ENCODE measurements at regions not wholly inside any gene's neighbourhood (a gene's known extent, or its start where the extent isn't known, plus 50 kb on each side); places are given as distances from the start of the nearest gene placed in this dataset.
"Not testable (repeated sequence)": the region's sequence is repeated elsewhere in the genome, so short reads cannot be mapped to it uniquely, and the experiment has no call there.

DNA sequence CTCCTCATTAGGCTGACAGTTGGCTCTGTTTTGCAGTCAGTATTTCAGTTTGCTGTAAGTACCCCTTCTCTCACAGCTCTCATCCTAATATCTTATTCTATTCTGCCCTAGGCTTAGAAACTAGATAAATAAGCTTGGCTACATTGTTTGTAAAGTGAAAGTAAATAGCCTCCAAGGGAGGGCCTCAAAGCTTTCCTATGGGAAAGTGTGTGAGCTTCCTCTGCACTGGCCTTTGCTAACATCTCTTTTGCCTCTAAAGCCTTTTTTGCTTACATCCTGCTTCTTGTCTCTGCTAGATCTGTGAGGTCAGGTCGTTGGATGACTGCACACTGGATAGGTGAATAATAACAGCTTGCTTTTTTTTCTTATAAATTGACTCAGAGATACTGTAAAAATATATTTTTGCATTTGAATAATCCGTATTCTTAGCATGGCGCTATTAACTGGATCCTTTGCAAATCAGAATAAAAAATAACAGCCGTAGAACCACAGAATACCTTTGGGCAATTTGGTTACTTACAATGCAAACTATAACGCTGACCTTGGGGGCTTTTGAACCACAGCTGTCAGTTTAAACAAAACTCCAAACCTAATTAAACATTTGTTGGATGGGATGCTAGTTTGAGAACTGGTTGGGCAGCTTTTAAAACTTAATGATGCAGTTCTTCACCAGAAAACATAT, 55.1 kb downstream of the TTC6 start:
- DNase-seq (ENCODE audit: low spot score): no peak

DNA sequence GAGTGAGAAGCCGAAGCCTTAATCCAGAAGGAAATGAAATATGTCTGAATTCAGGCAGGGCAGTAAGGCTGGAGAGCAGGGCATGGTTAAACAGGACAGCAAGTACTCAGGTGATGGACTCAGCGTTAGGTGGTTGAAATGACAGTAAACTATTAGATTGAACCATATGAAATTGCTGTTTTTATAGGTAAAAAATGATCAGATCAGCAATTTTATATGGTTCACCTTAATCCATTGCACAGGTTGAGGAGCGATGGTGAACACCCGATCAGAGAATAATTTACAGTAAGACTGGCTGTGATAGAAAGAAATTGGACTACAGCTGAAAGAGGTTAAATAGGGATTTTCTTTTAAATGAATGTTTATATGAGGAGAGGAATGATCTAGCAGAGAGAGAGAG, 56.6 kb downstream of the TTC6 start:
- no peak for DNase-seq (ENCODE audit: low spot score)

DNA sequence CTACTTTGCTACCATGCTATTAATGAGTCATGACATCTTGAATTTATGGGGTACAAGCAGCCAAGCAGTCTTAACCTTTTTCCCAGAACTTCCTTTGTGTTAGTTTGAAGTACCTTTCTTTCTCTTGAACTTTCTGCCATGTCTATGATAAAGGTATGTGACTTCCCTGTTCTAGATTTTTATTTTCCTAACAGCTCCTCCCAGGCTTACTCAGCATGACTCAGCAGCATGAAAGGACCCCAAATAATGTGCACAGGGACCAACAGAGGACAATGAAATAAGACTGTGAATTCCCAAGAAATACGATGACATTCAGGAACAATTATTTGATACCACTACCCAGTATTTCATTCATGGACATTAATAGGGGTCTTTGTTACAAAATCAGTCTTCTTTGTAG, 60.0 kb downstream of the TTC6 start:
- DNase-seq (ENCODE audit: low spot score): no peak

DNA sequence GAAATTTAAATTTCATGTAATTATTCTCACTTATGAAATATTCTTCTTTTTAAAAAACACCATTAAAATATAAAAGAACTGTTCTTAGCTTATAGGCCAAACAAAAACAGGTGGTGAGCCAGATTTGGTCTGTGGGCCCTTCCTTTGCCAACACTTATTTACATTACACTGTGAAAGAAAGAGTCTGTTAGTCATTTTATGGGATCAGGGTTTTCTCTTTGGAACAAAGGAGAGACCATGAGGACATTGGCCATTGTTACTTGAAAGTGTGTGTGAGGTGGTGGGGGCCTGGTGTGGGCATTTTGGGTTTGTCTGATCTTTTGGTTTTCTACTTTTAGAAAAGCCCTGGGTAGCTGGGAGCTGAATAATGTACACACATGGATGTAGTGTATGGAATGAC, 62.7 kb downstream of the TTC6 start:
- no peak for DNase-seq (ENCODE audit: low spot score)

DNA sequence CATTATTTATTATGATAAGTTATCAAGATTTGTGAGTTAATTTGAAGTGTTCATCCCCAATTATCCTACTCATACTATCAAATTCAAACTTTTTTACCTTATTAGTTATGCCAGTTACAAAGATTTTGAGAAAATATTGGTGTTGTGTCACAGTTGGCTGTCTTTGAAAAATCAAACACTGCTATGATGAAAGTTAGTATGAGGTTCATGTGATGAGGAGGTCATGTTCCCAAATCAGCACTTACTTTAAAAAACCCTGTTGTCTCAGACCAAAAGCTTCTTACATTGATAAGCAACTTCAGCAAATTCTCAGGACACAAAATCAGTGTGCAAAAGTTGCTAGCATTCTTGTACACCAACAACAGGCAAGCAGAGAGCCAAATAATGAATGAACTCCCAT, 68.1 kb downstream of the TTC6 start:
- DNase-seq (ENCODE audit: low spot score): no peak

DNA sequence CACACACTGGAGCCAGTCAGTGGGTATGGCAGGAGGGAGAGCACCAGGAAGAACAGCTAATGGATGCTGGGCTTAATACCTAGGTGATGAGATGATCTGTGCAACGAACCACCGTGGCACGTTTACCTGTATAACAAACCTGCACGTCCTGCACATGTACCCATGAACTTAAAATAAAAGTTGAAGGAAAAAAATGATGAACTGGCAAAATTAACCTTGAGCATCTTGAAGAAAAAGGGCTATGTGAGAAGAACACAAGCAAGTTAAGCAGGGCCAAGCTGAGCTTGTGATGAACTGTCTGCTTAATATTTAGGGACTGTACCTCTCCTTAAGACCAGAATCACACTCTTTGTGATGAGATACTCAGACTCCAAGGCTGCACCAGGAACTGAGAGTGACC, 70.0 kb downstream of the TTC6 start:
- DNase-seq (ENCODE audit: low spot score): no peak

DNA sequence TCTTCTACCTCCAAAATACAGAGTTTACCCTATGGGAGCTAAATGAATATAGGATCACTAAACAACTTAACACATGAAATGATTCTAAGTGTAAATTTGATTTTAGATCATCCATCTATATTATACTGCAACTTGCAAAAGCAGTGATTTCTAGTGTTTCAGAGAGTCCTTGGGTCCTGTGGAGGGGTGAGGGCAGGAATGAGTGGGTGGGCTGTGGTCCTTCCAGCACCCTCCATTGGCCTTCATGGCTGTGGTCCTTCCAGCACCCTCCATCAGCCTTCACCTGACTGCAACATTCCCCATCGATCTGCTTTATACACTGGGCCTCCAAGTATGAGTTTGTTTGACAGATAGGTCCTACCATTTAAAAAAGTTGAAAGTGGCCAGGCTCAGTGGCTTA, 70.5 kb downstream of the TTC6 start:
- DNase-seq (ENCODE audit: low spot score): no peak

GRCh38 chr14:37668646-37669045, 73.2 kb downstream of the TTC6 start:
- DNase-seq (ENCODE audit: low spot score): no peak

DNA sequence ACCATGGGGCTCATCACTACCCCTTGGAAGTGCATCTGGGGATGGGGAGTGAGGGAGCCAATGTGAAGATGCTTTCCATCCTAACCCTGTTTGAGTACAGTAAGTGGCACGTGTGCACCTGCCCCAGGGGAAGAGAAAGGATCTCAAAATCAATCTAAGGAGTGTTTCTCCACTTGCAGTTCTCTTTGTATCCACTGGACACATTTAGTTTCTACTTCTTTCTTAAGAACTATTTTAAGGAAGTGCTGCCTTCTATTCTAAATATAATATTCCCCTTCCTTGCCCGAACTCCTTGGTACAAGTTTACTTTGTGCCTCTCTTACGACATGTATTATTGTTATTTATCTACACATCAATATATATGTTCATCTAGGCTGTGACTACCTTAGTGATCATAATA, 73.8 kb downstream of the TTC6 start:
- DNase-seq (ENCODE audit: low spot score): no peak

DNA sequence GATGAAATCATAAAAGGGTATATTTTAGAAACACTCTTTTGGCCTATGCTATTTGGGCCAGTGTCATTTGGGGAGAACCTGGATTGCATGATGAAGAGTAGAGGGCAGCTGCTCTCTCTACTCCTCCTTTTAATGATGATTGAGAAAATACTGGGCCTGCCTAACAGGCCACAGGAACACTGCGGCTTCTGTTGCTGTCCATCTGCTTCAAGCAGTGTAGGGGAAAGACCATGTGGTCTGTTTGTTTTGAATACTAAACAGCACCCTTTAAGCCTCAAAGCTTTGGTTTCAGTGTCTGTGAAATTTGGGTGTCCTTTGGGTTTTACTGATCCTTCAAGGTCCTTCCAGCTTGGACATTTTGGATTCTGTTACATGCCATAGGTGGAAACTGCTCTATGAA, 78.0 kb downstream of the TTC6 start:
- no peak for DNase-seq (ENCODE audit: low spot score)

GRCh38 chr14:37678916-37679315, 83.5 kb downstream of the TTC6 start:
- no peak for DNase-seq (ENCODE audit: low spot score)

GRCh38 chr14:37681486-37681885, 86.1 kb downstream of the TTC6 start:
- DNase-seq (ENCODE audit: low spot score): no peak

DNA sequence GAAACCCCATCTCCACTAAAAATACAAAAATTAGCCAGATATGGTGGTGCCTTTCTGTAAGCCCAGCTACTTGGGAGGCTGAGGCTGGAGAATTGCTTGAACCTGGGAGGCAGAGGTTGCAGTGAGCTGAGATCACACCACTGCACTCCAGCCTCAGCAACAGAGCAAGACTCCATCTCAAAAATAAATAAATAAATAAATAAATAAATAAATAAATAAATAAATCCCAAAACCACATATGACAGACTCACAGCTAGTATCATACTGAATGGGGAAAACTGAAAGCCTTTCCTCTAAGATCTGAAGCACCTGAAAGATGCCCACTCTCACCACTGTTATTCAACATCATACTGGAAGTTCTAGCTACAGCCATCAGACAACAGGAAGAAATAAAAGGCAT, 97.3 kb downstream of the TTC6 start:
- not testable (repeated sequence) for DNase-seq (ENCODE audit: low spot score)

DNA sequence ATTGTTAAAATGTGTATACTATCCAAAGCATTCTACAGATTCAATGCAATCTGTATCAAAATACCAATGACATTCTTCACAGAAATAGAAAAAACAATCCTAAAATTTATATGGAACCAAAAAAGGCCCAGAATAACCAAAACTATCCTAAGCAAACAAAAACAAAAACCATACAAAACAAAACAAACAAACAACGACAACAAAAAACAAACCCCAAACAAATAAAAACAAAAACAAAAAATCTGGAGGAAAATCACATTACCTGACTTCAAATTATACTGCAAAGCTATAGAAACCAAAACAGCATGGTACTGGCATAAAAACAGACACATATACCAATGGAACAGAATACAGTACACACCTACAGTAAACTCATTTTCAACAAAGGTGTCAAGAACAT, 98.0 kb downstream of the TTC6 start:
- not testable (repeated sequence) for DNase-seq (ENCODE audit: low spot score)

GRCh38 chr14:37695866-37696265, 100.4 kb downstream of the TTC6 start:
- DNase-seq (ENCODE audit: low spot score): no peak

DNA sequence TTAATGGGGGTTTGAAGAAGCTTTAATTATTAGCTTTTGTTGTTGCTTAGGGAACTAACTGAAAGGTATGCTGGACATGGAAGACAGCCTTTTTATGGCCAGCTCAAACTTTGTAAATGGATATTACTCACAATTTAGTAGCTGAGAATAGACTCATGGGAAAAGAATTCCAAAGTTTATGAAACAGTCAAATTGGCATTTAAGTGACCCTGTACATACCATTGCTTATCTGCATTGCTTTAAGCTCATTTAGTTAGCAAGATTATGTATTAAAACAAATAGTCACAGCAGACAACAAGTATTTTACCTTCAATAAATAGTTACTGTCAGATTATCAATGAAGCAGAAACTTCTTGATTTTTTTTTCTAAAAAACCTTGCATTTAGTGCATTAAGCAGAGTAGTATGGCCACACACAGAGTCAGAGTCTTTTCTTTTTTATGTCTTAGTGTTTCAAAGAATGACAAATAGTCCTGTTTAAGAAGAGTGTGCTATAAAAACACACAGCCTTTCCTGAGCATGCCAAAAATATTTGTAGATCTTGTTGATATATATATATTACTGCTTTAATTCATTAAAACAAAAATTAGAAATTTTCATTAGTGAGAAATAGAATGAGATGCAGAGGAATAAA, 102.2 kb downstream of the TTC6 start:
- DNase-seq (ENCODE audit: low spot score): peak; percentile 20

GRCh38 chr14:37698840-37699777, 103.7 kb downstream of the TTC6 start:
- no peak for DNase-seq (ENCODE audit: low spot score)

DNA sequence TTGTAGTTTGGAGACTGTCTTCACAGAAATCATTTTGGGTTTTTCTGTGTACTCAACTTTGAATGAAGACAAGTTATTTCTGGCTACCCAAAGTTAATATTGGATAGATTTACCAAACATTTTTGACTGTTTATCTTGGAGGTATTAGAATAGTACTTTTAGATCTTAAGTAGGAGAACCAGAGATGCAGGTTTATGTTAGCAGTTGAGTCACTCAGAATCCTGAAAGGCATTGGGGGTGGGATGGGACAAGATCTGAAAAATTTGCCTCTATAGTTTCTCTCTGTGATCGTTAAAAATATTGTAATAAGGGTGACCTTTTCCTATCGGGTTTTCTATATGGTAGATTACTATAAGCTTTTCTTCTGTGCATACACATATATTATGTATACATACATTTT, 112.3 kb downstream of the TTC6 start:
- DNase-seq (ENCODE audit: low spot score): no peak

GRCh38 chr14:37708481-37708880, 113.1 kb downstream of the TTC6 start:
- peak; percentile 7 for DNase-seq (ENCODE audit: low spot score)

GRCh38 chr14:37709419-37710195, 114.2 kb downstream of the TTC6 start:
- DNase-seq (ENCODE audit: low spot score): peak; percentile 36

GRCh38 chr14:37711356-37711830, 116.0 kb downstream of the TTC6 start:
- DNase-seq (ENCODE audit: low spot score): no peak

DNA sequence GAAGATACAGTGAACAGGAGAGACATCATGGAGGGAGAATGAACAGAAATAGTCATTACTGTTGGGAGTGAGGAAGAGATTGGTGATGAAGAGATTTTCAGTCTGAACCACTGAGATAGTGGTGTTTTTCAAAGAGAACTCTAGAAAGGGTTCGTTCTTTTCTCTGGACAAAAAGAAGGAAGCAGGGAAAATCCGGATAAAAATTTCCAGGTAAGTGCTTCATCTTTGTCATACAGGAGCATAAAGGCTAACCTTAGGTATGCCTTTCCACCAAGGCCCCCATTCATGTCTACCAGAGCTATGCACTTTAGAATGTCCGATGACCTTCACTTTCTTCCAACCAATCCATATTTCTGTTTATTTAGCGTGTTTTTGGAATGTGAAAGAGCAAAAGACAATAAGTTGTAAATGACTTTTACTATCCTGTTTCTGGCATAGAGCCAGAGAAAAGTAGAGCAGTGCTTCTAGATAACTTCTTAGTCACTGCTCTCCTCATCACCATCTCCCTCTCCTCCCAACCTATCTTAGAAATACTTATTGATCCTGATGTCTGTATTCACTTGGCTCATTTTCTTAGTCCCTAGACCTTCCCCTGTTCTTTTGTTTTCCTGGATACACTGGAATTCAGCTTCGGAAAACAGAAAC, 116.5 kb downstream of the TTC6 start:
- no peak for DNase-seq (ENCODE audit: low spot score)

Measured in GM03348 (cell line).